HG03175 (cell line): ENCODE measurements at regions not wholly inside any gene's neighbourhood (a gene's known extent, or its start where the extent isn't known, plus 50 kb on each side); places are given as distances from the start of the nearest gene placed in this dataset.
"Not testable (repeated sequence)": the region's sequence is repeated elsewhere in the genome, so short reads cannot be mapped to it uniquely, and the experiment has no call there.

ENCODE experiments used
- ATAC-seq: cut with Tn5 transposase; IDR thresholded peaks from one replicate; pipeline ENCODE4 v1.9.1; 2021; ENCODE audit warnings: mild to moderate bottlenecking, moderate library complexity; ENCODE audit not compliant: unreplicated experiment

GRCh38 chr6:81145506-81145905 lies 607.0 kb downstream of the TENT5A start:
- ATAC-seq, result no peak

GRCh38 chr6:81144346-81144745 lies 608.1 kb downstream of the TENT5A start:
- ATAC-seq, result no peak

- ATAC-seq, result no peak
These were observed 614.2 kb downstream of the TENT5A start for GRCh38 chr6:81138236-81138635.

- ATAC-seq, result no peak
These were observed 621.5 kb downstream of the TENT5A start for GRCh38 chr6:81130969-81131368.

- ATAC-seq, result no peak
These were observed 622.4 kb downstream of the TENT5A start for GRCh38 chr6:81130061-81130460.

GRCh38 chr6:81128671-81129070 lies 623.8 kb downstream of the TENT5A start:
- ATAC-seq, result no peak

GRCh38 chr6:81126150-81126549 lies 626.3 kb downstream of the TENT5A start:
- no peak for ATAC-seq

GRCh38 chr6:81120280-81120679 lies 632.2 kb downstream of the TENT5A start:
- ATAC-seq, result no peak

GRCh38 chr6:81105998-81106397 lies 646.5 kb downstream of the TENT5A start:
- ATAC-seq, result no peak

- ATAC-seq, result no peak
These were observed 654.2 kb downstream of the TENT5A start for GRCh38 chr6:81098109-81098814.

- not testable (repeated sequence) for ATAC-seq
These were observed 656.0 kb downstream of the TENT5A start for GRCh38 chr6:81096464-81096863.

- ATAC-seq, result no peak
These were observed 659.4 kb downstream of the TENT5A start for GRCh38 chr6:81093051-81093450.

- ATAC-seq, result no peak
These were observed 664.3 kb downstream of the TENT5A start for GRCh38 chr6:81088145-81088544.

GRCh38 chr6:81086991-81087390 lies 665.5 kb downstream of the TENT5A start:
- no peak for ATAC-seq

- ATAC-seq, result no peak
These were observed 667.1 kb downstream of the TENT5A start for GRCh38 chr6:81085431-81085790.

GRCh38 chr6:81084776-81085430 lies 667.6 kb downstream of the TENT5A start:
- ATAC-seq, result no peak

GRCh38 chr6:81075974-81076373 lies 676.5 kb downstream of the TENT5A start:
- no peak for ATAC-seq

GRCh38 chr6:81073318-81073717 lies 679.2 kb downstream of the TENT5A start:
- no peak for ATAC-seq

GRCh38 chr6:81071121-81071520 lies 681.4 kb downstream of the TENT5A start:
- no peak for ATAC-seq

GRCh38 chr6:81067057-81067456 lies 685.4 kb downstream of the TENT5A start:
- no peak for ATAC-seq

GRCh38 chr6:81063891-81064290 lies 688.6 kb downstream of the TENT5A start:
- no peak for ATAC-seq

- no peak for ATAC-seq
These were observed 698.4 kb downstream of the TENT5A start for GRCh38 chr6:81054036-81054435.

GRCh38 chr6:81051952-81052351 lies 700.5 kb downstream of the TENT5A start:
- no peak for ATAC-seq
